ENCODE measurements at regions not wholly inside any gene's neighbourhood (a gene's known extent, or its start where the extent isn't known, plus 50 kb on each side); places are given as distances from the start of the nearest gene placed in this dataset.

DNA sequence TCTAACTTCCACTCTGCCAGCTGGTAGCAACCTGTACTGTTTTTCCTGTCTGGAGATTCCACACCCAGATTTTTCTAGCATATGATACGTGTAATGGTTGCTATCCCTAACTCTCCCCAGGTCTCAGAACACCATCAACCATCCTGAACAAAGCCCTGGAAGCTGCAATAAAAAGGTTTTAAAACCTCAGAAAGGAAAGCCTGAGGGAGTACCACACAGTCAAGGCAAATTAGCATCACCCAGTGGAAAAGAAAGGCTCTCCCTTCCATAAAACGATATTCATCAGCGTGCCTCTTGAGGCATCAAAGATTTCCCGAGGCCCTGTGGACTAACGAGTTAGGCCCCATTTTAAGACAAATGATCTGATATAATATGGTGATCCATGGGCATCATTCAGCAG, 421.0 kb downstream of the ADGRL2 start:
- TF ChIP-seq CTCF (conservative IDR thresholded peaks at IDR 0.05) (no peak), ZFX (IDR thresholded peaks at IDR 0.05) (no peak)

Measured in C4-2B (cell line).